Activated T-cell treated with anti-CD3 and anti-CD28 coated beads for 24 hours (primary cell): ENCODE measurements at regions not wholly inside any gene's neighbourhood (a gene's known extent, or its start where the extent isn't known, plus 50 kb on each side); places are given as distances from the start of the nearest gene placed in this dataset.
A peak's percentile ranks its signal among the peaks of the same experiment; 100 is the strongest.

ENCODE experiments used
- DNase-seq: peaks from one replicate; pipeline ENCODE4 v3.0.0-alpha.2; 2020; ENCODE audit warnings: low read depth

DNA sequence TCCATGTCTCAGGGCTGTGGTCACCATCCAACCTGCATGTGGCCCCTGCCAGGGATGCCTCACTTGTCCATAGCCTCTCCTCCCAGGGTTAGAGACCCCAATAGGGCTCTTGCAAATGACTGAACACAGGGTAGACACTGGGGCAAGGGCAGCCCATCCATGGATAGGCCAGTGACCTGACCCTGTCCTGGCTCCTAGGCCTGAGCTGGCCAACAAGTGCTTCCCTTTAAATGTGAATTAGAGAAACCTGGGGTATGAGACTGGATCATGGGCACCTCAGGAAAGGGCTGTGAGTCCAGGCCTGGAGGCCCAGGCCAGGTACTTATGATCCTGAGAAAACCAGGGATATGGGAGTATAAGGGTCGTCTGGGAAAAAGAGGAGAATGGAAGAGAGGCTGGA lies 64.5 kb downstream of the COPS8 start:
- no peak for DNase-seq

DNA sequence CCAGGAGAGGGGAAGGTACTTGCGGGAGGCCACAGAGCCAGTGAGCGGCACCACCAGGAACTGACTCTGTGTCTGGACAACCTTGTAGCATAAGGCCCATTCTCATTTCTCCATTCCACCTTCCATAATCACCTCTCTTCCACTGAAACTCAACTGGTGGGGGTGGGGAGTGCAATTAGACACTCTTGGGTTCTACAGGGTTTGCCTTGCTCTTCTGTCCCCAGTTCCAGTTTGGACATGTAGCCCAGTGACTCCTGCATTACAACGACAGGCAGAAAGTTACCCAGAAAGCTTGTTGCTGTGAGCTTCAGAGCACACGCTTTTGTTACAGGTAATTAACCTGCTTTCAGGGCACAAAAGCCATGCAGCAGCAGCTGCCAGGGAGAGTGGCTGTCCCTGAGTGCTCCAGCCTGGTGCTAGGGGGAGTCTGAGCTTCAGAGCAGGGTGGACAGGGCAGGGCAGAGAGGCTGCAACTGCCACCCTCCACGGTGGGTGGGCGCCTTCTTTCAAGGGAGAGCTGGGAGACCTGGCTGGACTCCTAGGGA lies 65.2 kb downstream of the COPS8 start:
- no peak for DNase-seq

DNA sequence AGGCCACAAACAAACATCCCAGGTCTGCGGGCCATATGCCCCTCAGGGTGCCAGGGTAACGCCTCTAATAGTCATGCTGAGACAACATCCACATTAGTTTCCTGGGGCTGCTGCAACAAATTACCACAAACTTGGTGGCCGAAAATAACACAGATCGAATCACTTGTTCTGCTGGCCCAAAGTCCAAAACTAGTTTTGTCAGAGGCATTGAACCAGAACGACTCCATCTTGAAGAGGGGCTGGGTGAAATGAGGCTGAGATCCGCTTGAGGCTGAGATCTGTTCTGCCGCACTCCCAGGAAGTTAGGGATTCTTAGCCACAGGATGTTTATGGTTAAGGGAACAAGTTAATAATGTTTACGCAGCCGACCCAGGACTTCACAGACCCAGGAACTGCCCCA lies 66.7 kb downstream of the COPS8 start:
- DNase-seq, result no peak

DNA sequence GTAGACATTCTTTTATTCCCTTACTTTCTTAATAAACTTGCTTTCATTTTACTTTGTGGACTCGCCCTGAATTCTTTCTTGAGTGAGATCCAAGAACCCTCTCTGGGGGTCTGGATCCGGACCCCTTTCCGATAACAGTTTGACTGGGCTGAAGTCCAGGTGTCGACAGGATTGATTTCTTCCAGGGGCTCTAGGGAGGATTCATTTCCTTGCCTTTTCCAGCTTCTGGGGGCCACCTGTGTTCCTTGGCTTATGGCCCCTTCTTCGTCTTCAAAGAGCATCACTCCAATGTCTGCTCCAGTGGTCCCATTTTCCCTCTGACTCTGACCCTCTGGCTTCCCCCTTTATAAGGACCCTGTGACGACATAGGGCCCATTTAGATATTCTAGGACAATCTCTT lies 67.5 kb downstream of the COPS8 start:
- DNase-seq, result no peak

DNA sequence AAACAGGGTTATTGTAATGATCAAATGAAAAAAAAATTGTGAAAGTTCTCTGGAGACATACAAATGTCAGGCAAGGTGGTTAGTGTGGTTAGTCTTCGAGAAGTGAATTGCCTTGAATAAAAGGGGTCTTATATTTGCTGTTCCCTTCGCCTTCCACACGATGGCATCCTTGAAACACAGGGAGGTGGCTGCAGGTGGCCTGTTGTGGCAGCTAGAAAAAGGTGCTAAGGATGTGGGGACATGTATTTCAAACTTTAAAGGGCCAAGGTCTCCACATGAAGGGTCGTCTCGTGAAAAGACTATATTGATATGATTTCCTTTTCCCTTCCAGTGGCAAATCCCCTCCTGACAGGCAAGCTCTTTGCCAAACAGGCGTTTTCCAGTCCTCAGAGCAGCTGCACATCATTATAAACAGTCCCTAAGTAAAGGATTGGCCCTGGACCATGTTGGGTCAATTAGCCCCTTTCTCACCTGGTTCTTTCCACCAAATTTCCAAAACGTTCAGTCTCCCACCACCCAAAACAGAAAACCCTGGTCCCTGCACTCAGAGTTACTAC lies 68.5 kb downstream of the COPS8 start:
- peak; percentile 49 for DNase-seq

DNA sequence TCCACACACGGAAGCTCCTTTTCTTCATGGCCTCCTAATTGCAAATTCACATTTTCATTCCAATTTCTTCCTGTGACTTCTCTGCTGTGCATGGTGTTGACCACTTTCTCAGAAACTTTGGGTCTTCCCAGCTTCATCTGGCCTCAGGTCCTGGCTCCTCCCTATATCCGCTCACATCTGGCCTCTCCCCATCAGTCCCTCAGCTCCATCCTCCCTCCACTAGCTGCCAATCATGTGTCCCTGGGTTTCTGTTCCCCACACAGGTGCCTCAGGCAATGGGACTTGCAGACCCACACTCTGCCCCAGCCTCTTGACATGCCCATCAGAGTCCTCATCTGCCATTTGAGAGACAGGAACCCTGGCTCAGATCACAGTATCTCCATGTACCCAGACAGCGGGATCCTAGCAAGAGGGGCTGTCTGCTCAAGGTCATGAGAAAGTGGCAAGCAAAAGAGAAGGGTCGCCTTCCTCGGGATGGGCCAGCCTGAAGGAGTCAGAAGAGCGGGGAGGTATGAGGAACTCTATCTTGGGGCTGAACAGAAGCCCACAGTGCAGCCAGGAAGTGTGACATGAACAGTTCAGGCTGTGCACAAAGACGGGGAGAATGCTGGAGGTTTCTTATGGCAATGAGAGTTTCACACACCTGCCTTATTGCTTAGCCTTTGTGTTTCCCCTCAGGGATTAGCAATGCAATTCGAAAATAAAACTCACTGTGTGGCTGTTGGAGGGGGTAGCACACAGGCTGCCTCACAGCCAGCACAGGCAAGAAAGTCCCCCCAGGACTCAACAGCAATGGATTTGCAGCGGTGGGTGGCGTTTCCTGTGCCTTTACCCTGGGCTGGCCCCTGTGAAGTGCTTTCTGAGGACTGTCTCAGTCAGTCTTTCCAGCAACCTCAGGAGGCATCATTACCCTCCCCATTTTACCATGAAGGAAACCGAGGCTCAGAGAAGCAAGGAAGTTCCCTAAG lies 69.5 kb downstream of the COPS8 start:
- DNase-seq, result peak; percentile 52

DNA sequence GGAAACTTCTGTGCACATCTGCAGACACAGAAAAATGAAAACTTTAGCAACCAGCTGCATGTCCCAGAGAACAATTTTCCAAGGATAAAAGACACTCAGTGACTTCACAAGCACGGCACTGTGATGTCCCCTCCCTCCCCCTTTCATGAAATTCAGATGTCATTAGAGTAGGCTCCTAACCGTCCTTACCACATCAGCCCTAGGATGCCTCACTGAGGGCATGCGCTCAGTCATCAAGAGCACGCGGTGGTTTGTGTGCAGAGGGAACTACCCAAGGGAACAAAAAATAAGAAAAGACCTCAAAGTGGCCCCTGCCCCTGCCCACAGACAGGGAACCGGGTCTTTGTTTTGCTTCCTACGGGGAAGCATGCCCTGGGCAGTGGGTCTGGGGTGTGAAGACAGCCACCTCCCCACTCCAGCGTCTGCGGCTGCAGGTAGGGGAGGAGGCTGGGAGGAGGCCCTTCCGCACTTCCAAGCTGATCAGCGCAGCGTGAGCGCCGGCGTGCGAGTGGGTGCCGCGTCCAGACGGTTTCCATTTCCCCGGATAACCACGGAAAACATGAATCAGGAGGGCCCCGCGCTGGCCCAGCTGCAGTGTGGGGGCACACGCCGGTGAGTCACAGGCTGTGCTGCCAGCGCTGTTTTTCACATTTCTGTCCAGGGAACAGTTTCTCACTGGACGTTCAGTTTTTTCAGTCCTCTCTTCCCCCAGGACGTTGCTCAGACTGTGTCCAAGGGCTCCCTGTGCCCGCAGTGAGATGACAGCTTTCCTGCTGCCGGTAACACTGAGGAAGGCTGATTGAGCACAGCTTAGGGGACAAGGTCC lies 70.6 kb downstream of the COPS8 start:
- DNase-seq, result peak; percentile 54

DNA sequence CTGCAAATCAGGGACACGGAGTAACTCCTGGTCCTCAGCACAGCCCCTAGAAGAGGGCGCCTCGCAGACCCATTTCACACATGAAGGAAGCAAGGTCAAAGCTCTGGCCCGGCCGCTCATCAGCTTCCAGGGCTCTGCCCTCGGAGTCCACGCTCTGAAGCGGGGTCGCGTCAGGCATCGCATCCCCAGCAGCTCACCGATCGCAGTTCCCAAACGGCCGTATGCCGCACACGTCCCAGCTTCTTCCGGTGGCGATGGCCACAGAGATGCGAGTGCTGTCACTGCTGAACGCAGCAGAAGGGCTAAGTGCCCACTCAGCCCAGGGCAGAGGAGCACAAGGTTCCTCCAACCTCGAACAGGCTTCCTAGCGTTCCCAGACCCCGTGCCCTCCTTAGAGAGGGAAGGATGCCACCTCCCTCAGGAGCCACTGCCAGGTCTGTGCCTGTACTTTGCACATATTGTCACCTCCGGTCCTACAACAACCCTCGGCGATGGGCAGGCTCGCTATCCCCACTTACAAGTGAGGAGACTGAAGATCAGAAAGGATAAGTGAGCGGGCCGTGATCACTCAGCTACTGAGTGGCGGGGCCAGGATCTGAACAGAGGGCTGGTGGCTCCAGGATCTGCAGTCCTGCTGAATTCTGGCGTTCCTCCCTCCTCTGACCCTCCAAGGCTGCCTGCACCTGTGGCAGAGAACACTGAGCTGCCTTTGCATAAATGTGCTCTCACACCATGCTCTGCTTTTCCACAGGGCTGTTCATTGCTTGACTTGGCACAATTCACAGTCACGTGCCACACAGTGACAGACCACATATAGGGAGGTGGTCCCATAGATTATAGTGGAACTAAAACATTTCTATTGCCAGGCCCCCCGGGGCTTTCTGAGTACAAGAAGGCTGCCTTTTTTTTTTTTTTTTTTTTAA lies 71.4 kb downstream of the COPS8 start:
- DNase-seq, result no peak

DNA sequence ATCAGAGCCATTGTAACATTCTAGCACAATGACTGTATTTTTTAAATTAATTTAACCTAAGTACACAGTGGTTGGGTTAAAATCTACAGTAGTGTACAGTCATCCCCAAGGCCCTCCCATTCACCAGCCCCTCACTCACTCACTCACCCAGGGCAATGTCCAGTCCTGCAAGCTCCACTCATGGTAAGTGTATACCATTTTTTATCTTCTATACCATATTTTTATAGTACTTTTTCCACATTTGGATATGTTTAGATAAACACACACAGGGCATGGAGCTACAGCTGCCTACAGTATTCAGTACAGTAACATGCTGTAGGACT lies 72.1 kb downstream of the COPS8 start:
- DNase-seq, result no peak

DNA sequence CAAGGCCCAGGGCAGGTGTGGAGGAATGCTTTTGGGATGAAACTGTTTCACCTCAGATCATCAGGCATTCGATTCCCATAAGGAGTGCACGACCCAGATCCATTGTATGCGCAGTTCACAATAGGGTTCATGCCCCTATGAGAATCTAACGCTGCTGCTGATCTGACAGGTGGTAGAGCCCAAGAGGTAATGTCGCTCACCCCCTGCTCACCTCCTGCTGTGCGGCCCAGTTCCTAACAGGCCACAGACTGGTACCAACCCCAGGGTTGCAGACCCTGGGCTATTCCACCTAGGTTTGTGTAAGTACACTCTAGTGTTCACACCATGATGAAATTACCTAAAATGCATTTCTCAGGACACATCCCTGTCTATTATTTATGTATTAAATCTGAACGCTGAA lies 72.5 kb downstream of the COPS8 start:
- no peak for DNase-seq

DNA sequence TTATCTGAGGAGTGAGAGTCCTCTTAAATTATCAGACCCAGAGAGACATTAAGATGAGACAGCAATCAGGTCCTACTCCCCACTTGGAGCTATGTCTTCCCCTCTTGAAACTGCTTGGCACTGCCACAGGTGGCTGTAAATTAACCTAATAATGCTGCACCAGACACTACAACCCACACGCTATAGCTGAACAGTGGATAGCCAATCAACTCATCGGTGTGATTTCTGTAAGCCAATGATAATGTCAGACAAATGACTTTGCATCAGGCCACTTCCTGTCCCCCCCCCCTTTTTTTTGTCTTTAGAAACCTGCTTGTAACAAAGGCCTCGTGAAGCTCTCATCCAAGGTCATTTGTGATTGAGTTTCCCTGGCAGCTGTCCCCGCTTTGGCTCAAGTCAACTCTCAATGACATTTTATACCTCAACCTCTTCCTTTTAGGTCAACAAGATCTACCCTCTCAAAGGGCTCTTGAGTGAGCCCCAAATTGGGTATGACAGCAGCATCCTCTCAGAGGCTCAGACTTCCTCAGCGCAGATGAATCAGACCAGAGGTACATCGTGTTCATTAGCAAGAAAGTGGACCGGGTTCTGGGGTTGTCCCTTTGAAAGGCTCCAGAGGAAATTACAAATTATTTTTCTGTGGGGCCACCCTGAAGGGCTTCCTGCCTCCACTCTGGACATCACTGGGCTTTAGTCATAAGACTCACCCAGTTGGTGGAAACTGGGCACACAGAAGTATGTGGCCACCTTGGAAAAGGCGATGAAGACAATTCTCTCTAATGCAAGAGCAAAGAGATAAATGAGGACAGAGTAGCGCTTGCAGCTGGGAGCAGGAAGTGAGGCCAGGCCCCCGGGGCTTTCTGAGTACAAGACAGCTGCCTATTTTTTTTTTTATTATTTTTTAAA lies 73.6 kb downstream of the COPS8 start:
- DNase-seq, result no peak

DNA sequence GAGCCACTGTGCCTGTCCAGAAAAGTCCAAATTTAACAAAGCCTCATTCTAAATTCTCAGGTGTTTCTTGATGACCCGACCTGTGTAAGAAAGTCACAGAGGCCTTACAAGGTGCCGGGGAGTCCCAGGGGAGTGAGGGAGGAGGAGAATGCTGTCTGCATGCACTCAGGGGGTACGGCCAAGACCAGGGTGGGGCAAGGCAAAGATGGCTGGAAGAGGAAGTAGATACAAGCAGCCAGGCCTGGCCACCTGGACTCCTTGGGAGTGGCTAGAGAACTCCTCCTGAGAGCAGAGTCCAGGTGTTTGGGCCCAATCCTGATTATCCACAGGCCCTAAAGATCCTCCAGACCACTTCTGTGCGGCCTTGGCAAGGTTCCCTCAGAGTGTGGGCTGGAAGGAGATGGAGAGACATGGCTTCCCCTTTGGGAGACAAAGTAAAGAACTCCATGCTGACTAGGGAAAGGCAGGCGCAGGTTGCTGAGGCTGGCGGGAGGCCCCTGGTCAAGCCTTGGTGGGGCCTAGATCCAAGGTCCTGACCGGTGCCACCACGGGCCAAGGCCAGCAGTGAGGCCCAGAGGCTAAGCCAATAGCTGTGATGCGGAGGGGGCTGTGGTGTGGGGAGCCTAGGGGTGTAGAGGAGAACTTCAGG lies 74.7 kb downstream of the COPS8 start:
- no peak for DNase-seq

DNA sequence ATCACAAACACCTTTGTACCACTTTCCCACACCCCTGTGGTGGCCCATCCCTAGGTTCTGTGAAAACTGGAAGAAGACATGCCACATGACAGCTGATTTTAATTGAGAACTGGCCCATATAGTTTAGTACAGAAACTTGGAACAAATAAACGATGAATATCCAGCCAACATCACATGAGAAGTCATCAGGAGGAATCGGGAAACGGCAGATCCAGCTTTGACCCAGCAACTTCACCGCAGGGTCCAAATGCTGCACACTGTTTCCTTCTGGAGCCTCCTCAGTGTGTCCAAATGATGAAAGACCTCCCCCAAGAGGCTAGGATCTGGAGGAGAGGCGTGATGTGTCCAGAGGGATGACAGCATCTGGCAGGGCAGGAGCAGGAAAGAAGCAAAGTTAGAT lies 75.5 kb downstream of the COPS8 start:
- no peak for DNase-seq

DNA sequence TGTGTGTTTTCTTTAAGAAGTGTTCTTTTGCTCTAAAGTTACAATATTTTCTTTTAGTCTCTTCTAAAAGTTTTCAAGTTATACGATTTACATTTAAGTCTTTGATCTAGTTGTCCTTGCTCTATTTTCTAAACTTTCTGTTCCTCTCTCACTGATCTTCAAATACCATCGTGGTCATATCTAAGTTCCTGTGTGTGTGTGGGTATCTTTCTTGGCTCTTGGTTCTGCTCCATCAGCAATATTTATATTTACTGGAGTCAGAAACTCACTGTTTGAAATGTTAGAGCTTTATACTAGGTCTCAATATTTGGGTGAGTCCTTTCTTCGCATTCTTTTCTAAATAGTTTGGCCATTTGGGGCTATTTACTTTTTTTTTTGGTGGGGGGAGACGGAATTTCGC lies 77.3 kb downstream of the COPS8 start:
- DNase-seq, result no peak

DNA sequence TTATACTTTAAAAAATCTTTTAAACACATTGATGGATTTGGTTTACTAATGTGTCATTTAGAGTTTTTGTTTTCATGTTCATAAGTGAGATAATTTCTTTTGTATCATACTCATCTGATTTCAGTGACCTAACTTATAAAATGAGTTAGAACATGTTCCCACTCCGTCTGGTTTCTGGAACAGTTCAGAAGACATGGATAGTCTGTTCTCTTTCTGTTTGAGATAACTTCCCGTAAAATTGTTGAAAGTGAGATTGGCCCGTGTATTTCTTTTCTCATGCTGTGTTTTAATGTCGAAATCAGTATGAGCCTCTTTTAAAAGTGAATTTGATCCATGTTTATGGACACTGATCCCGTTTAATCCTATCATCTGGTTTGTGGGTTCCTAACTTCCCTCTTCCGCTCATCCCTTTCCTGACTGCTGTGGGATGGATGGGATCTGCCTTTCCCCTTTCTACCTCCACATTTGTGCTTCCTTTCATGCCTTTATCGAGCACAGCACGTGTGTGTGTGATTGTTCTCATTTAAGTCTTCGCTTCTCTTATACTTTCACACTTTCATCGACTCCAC lies 78.9 kb downstream of the COPS8 start:
- DNase-seq, result no peak

DNA sequence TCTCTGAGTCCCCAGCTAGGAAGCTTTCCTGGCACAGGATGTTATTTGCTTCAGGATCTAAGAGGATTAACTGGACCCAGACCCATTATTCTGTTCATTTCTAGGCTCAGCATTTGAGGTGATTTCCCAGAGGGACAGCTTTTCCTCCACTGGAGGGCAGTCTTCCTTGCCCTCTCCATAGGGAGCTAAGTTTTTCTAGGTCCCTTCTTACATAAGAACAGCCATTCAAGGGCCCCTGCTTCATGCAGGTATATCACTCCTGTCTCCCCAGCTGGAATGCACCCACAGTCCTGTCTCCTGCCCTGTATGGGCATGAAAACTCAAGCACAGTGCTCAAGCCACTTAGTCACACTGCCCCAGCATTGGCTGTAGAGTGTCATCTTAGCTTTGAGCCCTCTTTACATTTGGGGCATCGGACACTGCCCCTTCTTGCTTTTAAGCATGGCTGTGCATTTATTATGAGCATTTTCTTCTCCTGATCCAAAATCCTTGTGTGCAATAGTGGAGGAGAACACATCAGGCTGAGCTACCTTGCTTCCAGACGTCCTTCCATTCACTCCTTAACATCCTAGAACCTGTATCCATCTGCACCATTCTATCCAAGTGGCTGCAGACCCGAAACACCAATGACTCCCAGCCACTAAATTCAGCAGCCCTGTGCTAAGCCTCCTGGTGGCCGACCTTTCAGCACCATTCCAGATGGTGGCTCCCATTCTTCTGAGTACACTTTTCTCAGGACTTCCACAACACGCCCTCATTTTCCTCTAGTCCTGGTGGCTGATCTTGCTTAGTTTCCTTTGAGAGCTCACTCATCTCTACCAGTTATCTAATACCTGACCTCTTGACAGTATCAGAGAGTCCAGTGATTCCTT lies 80.0 kb downstream of the COPS8 start:
- DNase-seq, result no peak

DNA sequence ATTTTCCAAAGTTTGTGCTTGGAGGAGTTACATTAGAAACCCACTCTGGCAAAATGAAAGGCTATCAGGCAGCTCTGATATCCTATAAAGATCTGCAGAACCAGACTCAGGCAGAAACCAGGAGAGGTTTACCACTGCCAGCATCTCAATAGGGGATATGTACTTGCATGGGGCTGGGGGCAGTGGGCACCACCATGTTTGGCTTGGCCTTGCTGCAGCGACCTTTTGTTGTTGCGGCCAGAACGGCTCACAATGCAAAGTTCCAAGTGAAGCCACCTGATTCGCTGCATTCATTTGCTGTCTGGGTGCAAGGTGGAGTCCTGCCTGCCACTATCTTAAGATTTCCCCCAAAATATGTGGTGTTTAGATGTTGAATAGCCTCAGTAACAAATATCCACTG lies 81.3 kb downstream of the COPS8 start:
- no peak for DNase-seq

DNA sequence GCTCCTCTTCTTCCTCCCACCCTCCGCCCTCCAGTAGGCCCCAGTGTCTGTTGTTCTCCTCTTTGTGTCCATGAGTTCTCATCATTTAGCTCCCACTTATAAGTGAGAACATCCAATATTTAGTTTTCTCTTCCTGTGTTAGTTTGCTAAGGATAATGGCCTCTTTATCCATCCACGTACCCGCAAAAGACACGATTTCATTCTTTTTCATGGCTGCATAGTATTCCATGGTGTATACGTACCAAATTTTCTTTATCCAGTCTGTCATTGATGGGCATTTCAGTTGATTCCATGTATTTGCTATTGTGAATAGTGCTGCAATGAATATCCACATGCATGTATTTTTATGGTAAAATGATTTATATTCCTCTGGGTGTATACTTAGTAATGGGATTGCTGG lies 82.2 kb downstream of the COPS8 start:
- DNase-seq, result no peak

DNA sequence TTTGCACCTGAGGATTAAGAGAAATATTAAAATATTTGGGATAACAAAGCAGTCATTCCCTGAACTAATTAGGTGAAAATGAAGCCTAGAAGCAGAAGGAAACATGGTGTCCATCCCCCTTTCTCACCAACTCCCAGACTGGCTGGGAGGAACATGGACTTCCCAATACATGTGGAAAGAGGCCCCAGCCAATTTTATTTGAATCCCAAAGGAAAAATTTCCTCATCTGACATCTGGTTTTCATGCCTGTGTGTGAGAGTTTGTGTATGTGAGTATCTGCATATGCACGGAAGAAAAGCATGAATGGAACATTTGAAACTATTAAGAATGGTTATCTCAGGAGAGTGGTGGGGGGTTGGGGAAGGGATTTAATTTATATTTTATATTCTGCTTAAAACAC lies 84.3 kb downstream of the COPS8 start:
- DNase-seq, result no peak
